Suprapubic skin (tissue), 3 donors: ENCODE measurements at regions not wholly inside any gene's neighbourhood (a gene's known extent, or its start where the extent isn't known, plus 50 kb on each side); places are given as distances from the start of the nearest gene placed in this dataset.

Experiments used
- CTCF ChIP-seq, 2 donors: fragments of 200-600 bp in 1 of 2; fragments of 450-650 bp in 1 of 2; sonication (generic) in 1 of 2; IDR thresholded peaks; one replicate each; pipeline ENCODE4 v1.5.1; 2016 to 2019; ENCODE audit warnings: antibody characterized with exemption in 2 of 2, mild to moderate bottlenecking in 1 of 2, moderate library complexity in 1 of 2
- POLR2A ChIP-seq, 2 donors: fragments of 450-650 bp; IDR thresholded peaks; one replicate each; pipeline ENCODE4 v1.6.1; 2017; ENCODE audit warnings: antibody characterized with exemption in 2 of 2, mild to moderate bottlenecking in 2 of 2, moderate library complexity in 2 of 2

- no peak for TF ChIP-seq POLR2A (IDR thresholded peaks at IDR 0.05)
- peak; percentile 57 to 87 for TF ChIP-seq CTCF (IDR thresholded peaks at IDR 0.05)
Measured at GRCh38 chr12:98397323-98398105, 117.9 kb upstream of the TMPO start.
